Ishikawa (cell line): ENCODE measurements at regions not wholly inside any gene's neighbourhood (a gene's known extent, or its start where the extent isn't known, plus 50 kb on each side); places are given as distances from the start of the nearest gene placed in this dataset.

Source experiments
- CREB1 ChIP-seq: IDR thresholded peaks from 2 replicates; pipeline ENCODE4 v1.6.1; 2012; ENCODE audit warnings: low read depth
- EP300 ChIP-seq: IDR thresholded peaks from 2 replicates; pipeline ENCODE4 v1.6.1; 2012; ENCODE audit warnings: borderline replicate concordance
- TAF1 ChIP-seq: IDR thresholded peaks from 2 replicates; pipeline ENCODE4 v1.6.1; 2012; ENCODE audit warnings: low read depth, mild to moderate bottlenecking
- YY1 ChIP-seq: IDR thresholded peaks from 2 replicates; pipeline ENCODE4 v1.6.1; 2012; ENCODE audit warnings: low read depth

DNA sequence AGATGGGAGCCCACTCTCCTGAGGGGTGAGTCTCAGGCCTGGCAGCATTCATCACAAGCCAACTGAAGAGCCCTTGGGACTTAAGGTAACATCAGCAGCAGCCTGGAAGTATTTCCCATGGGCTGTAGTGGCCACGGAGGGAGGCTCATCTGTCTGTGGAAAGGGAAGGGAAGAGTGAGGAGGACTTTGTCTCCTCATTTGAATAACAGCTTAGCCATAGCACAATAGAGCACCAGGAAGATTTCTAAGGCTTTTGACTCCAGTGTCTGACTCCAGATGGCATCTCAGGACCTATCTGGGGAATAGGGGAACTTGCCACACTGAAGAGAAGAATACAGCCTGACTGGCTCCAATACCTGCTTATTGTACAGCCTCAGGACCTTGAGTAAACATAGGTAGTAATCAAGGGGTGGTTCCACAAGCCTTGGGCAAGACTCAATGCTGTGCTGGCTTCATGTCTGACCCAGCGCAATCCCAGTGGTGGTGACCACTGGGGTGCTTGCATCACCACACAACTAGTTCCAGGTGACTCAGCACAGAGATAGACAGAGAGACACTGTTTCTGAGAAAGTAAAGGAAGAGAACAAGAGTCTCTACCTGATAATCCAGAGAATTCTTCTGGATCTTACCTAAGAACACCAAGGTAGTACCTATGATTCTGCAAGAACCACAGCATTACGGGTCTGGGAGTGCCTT is 510.5 kb upstream of the CCDC179 start:
- TF ChIP-seq EP300 (no peak), TAF1 (no peak), YY1 (no peak), CREB1 (no peak)
